Limb (tissue), 2 donors: ENCODE measurements at regions not wholly inside any gene's neighbourhood (a gene's known extent, or its start where the extent isn't known, plus 50 kb on each side); places are given as distances from the start of the nearest gene placed in this dataset.

Experiments
- DNase-seq, 2 donors: peaks; one replicate each; pipeline ENCODE4 v3.0.0-alpha.2; 2016; ENCODE audit errors: extremely low spot score in 2 of 2

- DNase-seq: no peak
These were observed 54.2 kb upstream of the PBX1 start for GRCh38 chr1:164504749-164505148.
